K562 (cell line): ENCODE measurements at regions not wholly inside any gene's neighbourhood (a gene's known extent, or its start where the extent isn't known, plus 50 kb on each side); places are given as distances from the start of the nearest gene placed in this dataset.
A peak's percentile ranks its signal among the peaks of the same experiment; 100 is the strongest.

ENCODE experiments used
- C11orf30 ChIP-seq: fragments of 450-650 bp; IDR thresholded peaks from 2 replicates; pipeline ENCODE4 v1.6.1; 2016; ENCODE audit warnings: low read depth, mild to moderate bottlenecking
- EP400 ChIP-seq: fragments of 450-650 bp; IDR thresholded peaks from 2 replicates; pipeline ENCODE4 v1.6.1; 2017; ENCODE audit warnings: antibody characterized with exemption, mild to moderate bottlenecking, moderate library complexity
- FOXK2 ChIP-seq, 2 experiments: fragments of 450-650 bp; IDR thresholded peaks in 1 of 2; conservative IDR thresholded peaks in 1 of 2; 2 replicates each; pipeline ENCODE4 v1.6.1; 2016; ENCODE audit warnings: low read depth in 2 of 2, mild to moderate bottlenecking in 1 of 2
- KAT2B ChIP-seq: IDR thresholded peaks from one replicate; pipeline ENCODE4 v1.6.1; 2012; ENCODE audit warnings: low read depth, mild to moderate bottlenecking, control low read depth, inconsistent platforms, low read length, moderate library complexity
- MXI1 ChIP-seq: IDR thresholded peaks from 2 replicates; pipeline ENCODE4 v1.6.1; 2011; ENCODE audit warnings: low read depth, mild to moderate bottlenecking, improper control_type of control experiment, low read length
- SP2 ChIP-seq: IDR thresholded peaks from 2 replicates; pipeline ENCODE4 v1.6.1; 2011; ENCODE audit warnings: mild to moderate bottlenecking, low read depth, low read length, moderate library complexity; ENCODE audit not compliant: poor library complexity, severe bottlenecking; ENCODE audit errors: extremely low read depth
- TEAD1 ChIP-seq, 2 experiments: fragments of 450-650 bp in 1 of 2; sonication (generic) in 1 of 2; formaldehyde crosslinking; IDR thresholded peaks; 2 replicates each; pipeline versions ENCODE4 v1.4.0 to v1.8.0; 2020 to 2022; ENCODE audit warnings: mild to moderate bottlenecking in 2 of 2, missing genetic modification reagents in 1 of 2
- TRIM25 ChIP-seq: fragments of 450-650 bp; IDR thresholded peaks from 2 replicates; pipeline ENCODE4 v1.7.0; 2016; ENCODE audit warnings: borderline replicate concordance
- ZNF232 ChIP-seq: sonication (generic); formaldehyde crosslinking; IDR thresholded peaks from 2 replicates; pipeline ENCODE4 v1.8.0; 2022; ENCODE audit warnings: mild to moderate bottlenecking, missing genetic modification reagents
- ZNF318 ChIP-seq, 2 experiments: fragments of 450-650 bp; IDR thresholded peaks; 2 replicates each; pipeline ENCODE4 v1.6.1; 2016; ENCODE audit warnings: mild to moderate bottlenecking in 2 of 2, borderline replicate concordance in 1 of 2, low read depth in 1 of 2, moderate library complexity in 1 of 2
- ZNF444 ChIP-seq: fragments of 250-450 bp; sonication (Bioruptor Pico); IDR thresholded peaks from 2 replicates; pipeline ENCODE4 v1.4.0; 2020; ENCODE audit warnings: mild to moderate bottlenecking, moderate library complexity
- TF ChIP-seq, protein P1 (sequence below), 2 experiments: fragments of 450-650 bp; IDR thresholded peaks; 2 replicates each; pipeline ENCODE4 v1.6.1; 2016
- TF ChIP-seq, protein P2 (sequence below): fragments of 450-650 bp; IDR thresholded peaks from 2 replicates; pipeline ENCODE4 v1.7.1; 2018; ENCODE audit warnings: mild to moderate bottlenecking, low read depth; ENCODE audit not compliant: partially characterized antibody

GRCh38 chr2:70036290-70036689 lies 51.0 kb upstream of the PCBP1 start (continued):
- TF ChIP-seq ZNF318 (IDR thresholded peaks at IDR 0.05; ENCODE audit: borderline replicate concordance in 1 of 2, low read depth in 1 of 2) (no peak), EP400 (no peak), SP2 (no peak), MXI1 (no peak), TRIM25 (no peak), ZNF232 (CRISPR knock-in tag) (no peak), KAT2B (no peak), FOXK2 (conservative IDR thresholded peaks at IDR 0.05 in 1 of 2, IDR thresholded peaks at IDR 0.05 in 1 of 2; ENCODE audit: low read depth in 2 of 2) (no peak), ZNF444 (CRISPR knock-in tag) (no peak), TEAD1 (CRISPR knock-in tag; IDR thresholded peaks at IDR 0.05) (no peak), C11orf30 (peak; percentile 75)
- TF ChIP-seq, protein P1, sequence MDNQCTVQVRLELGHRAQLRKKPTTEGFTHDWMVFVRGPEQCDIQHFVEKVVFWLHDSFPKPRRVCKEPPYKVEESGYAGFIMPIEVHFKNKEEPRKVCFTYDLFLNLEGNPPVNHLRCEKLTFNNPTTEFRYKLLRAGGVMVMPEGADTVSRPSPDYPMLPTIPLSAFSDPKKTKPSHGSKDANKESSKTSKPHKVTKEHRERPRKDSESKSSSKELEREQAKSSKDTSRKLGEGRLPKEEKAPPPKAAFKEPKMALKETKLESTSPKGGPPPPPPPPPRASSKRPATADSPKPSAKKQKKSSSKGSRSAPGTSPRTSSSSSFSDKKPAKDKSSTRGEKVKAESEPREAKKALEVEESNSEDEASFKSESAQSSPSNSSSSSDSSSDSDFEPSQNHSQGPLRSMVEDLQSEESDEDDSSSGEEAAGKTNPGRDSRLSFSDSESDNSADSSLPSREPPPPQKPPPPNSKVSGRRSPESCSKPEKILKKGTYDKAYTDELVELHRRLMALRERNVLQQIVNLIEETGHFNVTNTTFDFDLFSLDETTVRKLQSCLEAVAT (IDR thresholded peaks at IDR 0.05) = no peak
- TF ChIP-seq, protein P2, sequence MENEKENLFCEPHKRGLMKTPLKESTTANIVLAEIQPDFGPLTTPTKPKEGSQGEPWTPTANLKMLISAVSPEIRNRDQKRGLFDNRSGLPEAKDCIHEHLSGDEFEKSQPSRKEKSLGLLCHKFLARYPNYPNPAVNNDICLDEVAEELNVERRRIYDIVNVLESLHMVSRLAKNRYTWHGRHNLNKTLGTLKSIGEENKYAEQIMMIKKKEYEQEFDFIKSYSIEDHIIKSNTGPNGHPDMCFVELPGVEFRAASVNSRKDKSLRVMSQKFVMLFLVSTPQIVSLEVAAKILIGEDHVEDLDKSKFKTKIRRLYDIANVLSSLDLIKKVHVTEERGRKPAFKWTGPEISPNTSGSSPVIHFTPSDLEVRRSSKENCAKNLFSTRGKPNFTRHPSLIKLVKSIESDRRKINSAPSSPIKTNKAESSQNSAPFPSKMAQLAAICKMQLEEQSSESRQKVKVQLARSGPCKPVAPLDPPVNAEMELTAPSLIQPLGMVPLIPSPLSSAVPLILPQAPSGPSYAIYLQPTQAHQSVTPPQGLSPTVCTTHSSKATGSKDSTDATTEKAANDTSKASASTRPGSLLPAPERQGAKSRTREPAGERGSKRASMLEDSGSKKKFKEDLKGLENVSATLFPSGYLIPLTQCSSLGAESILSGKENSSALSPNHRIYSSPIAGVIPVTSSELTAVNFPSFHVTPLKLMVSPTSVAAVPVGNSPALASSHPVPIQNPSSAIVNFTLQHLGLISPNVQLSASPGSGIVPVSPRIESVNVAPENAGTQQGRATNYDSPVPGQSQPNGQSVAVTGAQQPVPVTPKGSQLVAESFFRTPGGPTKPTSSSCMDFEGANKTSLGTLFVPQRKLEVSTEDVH = no peak
